GM12892 (cell line): ENCODE measurements at regions not wholly inside any gene's neighbourhood (a gene's known extent, or its start where the extent isn't known, plus 50 kb on each side); places are given as distances from the start of the nearest gene placed in this dataset.

Experiments
- POLR2A ChIP-seq: IDR thresholded peaks from 2 replicates; pipeline ENCODE4 v1.6.1; 2011; ENCODE audit warnings: low read depth, low read length, control low read depth
- POLR2AphosphoS5 ChIP-seq: IDR thresholded peaks from 2 replicates; pipeline ENCODE4 v1.6.1; 2011; ENCODE audit warnings: low read depth, low read length, control low read depth

DNA sequence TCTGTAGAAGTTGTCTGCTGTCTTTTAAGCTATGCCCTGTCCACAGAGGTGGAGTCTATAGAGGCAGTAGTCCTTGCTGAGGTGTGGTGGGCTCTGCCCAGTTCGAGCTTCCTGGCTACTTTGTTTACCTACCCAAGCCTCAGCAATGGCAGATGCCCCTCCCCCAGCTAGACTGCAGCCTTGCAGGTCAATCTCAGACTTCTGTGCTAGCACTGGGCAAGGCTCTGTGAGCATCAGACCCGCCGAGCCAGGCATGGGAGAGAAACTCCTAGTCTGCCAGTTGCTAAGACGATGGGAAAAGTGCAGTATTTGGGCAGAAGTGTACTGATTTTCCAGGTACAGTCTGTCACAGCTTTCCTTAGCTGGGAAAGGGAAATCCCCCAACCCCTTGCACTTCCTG lies 694.1 kb upstream of the CDH6 start:
- TF ChIP-seq POLR2A (no peak), POLR2AphosphoS5 (no peak)
